GM19395 (cell line): ENCODE measurements at regions not wholly inside any gene's neighbourhood (a gene's known extent, or its start where the extent isn't known, plus 50 kb on each side); places are given as distances from the start of the nearest gene placed in this dataset.

Experiments used
- ATAC-seq: cut with Tn5 transposase; IDR thresholded peaks from one replicate; pipeline ENCODE4 v1.9.1; 2021; ENCODE audit warnings: mild to moderate bottlenecking, moderate library complexity; ENCODE audit not compliant: unreplicated experiment

DNA sequence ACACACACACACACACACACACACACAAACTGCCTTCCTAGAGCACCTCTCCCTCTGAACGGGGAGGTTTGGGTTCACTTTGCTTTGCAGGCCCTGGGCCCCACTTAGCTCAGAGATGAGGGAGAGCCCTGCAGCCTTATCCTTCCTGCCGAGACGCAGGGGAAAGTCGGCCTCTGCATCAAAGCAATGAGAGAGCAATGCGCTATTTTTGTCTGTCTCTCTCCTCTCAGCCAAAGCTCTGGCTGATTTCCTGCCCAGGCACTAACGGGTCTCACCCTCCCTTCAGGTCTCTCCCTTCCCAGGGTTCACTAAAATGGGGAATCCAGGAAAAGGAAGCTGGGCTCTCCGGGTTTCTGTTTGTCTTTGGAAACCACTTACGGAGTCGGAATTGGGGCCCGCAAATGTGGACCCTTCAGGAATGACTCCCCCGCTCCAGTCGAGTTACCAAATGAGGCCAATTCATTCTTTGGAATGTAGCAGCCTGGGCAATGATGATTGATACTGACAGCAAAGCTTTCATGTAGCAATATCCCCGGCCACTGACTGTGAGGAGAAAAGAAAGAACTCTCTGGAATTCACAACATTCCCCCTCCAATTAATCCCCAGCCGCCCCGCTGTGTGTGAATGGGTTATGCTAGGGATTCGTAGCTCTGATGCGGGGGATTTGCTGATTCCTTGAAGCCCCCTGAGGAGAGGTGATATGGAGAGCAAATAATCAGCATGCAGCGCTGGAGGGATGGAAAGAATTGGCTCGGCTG, 61.5 kb upstream of the WLS start:
- ATAC-seq, result no peak

DNA sequence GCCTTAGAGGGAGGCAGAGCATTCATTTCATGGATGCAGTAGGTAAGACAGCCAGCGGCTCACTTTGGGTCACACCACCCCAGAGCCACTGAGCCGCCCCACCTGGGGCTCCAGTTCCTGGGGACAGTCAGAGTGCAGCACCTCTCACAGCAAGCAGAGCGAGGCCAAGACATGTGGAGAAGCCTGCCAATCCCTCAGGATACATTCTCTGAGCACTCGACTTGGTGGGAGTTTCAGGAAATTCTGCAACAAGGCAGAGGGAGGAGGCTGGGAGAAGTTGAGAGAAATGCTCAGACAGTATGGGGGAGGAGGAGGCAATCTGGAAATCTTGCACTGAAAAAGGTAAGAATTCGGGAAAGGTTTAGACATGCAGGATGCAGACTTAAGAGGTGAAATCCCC, 60.8 kb upstream of the WLS start:
- no peak for ATAC-seq

DNA sequence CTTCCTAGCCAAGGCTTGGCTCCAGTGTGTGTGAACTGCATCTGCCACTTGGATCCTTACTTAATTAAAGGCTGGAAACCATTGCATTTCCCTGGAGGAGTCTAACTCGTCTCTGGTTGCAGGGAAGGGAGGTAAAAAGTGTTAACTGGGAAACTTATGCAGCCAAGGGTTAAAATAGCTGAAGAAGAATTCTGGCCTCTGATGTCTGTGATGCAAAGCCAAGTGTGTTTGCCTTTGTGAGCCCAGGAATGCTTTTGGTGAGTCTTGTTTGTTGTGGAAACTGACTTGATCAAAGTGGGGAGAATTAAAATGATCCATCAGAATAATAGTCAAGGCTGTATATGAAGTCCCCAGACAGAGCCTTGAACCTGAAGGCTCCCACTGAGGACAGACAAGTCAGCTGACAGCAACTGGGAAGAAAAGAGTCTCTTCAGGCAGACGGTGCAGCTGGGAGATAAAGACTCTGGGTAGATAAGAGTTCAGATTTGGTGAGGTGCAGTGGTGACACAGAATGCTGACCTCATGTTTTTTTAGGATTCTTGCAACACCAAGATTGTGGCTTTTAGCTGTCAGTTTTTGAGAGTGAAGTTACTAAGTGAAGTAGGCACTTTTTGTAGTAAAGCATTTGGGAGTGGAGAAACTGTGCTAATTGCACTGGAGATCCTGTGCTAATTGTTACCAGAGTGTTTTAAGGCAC, 59.5 kb upstream of the WLS start:
- ATAC-seq, result no peak

DNA sequence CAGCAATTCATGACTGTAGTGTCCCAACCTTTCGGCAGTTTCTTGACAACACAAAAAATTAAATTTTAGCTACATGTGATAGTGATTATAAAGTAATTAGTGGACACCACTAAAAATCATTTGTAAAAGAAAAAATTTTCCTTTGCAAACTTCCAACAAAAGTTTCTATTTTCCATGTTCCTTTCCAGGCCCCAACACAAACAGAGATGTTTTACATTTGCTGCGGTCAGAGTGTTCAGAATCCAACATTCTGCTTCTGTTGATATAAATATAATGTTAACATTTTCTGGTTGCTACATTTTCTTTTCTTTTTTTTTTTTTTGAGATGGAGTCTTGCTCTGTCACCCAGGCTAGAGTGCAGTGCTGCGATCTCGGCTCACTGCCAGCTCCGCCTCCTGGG, 54.9 kb upstream of the WLS start:
- no peak for ATAC-seq

DNA sequence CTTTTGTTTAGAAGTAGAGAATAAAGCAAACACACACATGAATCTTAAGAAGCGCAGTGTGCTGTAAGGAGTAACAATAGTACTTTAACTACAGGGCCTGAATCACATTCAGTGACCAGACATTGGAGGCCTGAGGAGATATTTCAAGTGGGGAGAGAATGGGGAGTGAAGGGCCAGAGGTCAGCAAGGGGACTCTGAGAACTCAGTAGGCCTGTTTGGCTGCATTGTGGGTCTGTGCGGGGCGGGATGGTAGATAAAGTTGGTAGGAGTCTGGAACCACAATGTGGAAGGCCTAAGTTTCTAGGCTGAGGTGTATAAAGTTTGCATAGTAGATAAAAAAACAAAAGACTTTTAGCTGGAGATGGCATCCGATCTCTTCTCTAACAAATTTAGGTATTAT, 52.7 kb upstream of the WLS start:
- ATAC-seq, result no peak

DNA sequence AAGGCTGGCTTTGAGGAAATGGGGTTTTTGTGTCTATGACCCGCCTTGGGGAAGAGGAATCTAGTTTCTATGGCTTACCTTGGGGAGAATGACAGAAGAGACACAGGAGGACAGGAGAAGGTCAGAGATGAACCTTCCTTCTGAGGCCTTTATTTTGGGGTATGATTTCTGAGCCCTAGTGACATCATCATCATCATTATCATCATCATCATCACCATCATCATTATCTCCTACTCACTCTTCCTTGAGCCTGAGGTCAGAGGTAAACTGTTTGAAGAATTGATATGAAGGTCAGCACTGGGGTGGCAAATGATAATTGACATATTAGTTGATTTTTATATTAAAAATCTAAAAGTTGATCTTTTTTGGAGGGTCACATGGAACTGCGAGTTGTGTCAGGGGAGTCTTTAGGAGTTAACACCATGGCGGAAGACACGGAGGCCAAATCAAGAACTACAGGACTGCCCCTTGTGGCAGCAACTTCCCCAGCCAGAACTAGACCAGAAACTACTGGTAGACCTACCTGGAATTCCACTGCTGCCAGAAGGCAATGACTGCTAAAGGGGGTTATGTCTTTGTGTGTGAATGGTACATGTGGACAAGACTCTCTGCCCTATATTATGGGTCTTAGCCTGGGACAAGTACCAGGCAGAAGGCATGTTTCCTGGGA, 49.8 kb upstream of the WLS start:
- no peak for ATAC-seq
